H9 (cell line): ENCODE measurements at regions not wholly inside any gene's neighbourhood (a gene's known extent, or its start where the extent isn't known, plus 50 kb on each side); places are given as distances from the start of the nearest gene placed in this dataset.

Experiments
- DNase-seq: peaks from one replicate; pipeline ENCODE4 v3.0.0-alpha.2; 2017
- H2AFZ ChIP-seq: one replicate; pipeline ENCODE4 v1.6.1; 2013; ENCODE audit warnings: mild to moderate bottlenecking, low read length, control low read depth, moderate library complexity
- H2AK5ac ChIP-seq: 2 replicates; pipeline ENCODE4 v1.6.1; 2013; ENCODE audit warnings: low read length, control low read depth, mixed read lengths; ENCODE audit not compliant: insufficient read length
- H2BK120ac ChIP-seq: one replicate; pipeline ENCODE4 v1.6.1; 2013; ENCODE audit warnings: low read depth, mild to moderate bottlenecking, low read length, control low read depth, inconsistent platforms; ENCODE audit not compliant: poor library complexity, severe bottlenecking
- H2BK12ac ChIP-seq: 2 replicates; pipeline ENCODE4 v1.6.1; 2013; ENCODE audit warnings: low read length, control low read depth, mixed read lengths, low read depth; ENCODE audit not compliant: insufficient read length
- H2BK15ac ChIP-seq: 2 replicates; pipeline ENCODE4 v1.6.1; 2013; ENCODE audit warnings: low read depth, low read length, control low read depth
- H2BK20ac ChIP-seq: one replicate; pipeline ENCODE4 v1.6.1; 2013; ENCODE audit warnings: low read depth, mild to moderate bottlenecking, low read length, control low read depth, inconsistent platforms; ENCODE audit not compliant: poor library complexity, severe bottlenecking
- H2BK5ac ChIP-seq: 2 replicates; pipeline ENCODE4 v1.6.1; 2013; ENCODE audit warnings: low read length, control low read depth, mixed read lengths; ENCODE audit not compliant: insufficient read length
- H3K14ac ChIP-seq: 2 replicates; pipeline ENCODE4 v1.6.1; 2013; ENCODE audit warnings: low read length, control low read depth; ENCODE audit not compliant: insufficient read depth
- H3K18ac ChIP-seq: 2 replicates; pipeline ENCODE4 v1.6.1; 2013; ENCODE audit warnings: low read depth, mild to moderate bottlenecking, mixed read lengths, low read length, control low read depth; ENCODE audit not compliant: insufficient read length
- H3K23ac ChIP-seq: 2 replicates; pipeline ENCODE4 v1.6.1; 2013; ENCODE audit warnings: low read length, control low read depth, mixed read lengths, low read depth; ENCODE audit not compliant: insufficient read length
- H3K23me2 ChIP-seq: 2 replicates; pipeline ENCODE4 v1.6.1; 2013; ENCODE audit warnings: low read depth, mild to moderate bottlenecking, mixed read lengths, low read length, control low read depth; ENCODE audit not compliant: insufficient read length, poor library complexity, severe bottlenecking
- H3K27ac ChIP-seq: 2 replicates; pipeline ENCODE4 v1.5.1; 2013; ENCODE audit warnings: low read length, control low read depth, mixed read lengths, low read depth; ENCODE audit not compliant: insufficient read length
- H3K27me3 ChIP-seq: 2 replicates; pipeline ENCODE4 v1.6.1; 2013; ENCODE audit warnings: low read length, control low read depth, inconsistent platforms; ENCODE audit not compliant: insufficient read depth
- H3K4ac ChIP-seq: 2 replicates; pipeline ENCODE4 v1.6.1; 2013; ENCODE audit warnings: low read depth, mild to moderate bottlenecking, control low read depth, inconsistent platforms, low read length, moderate library complexity
- H3K4me1 ChIP-seq: 2 replicates; pipeline ENCODE4 v1.6.1; 2013; ENCODE audit warnings: low read length, control low read depth, inconsistent platforms; ENCODE audit not compliant: insufficient read depth
- H3K4me2 ChIP-seq: 2 replicates; pipeline ENCODE4 v1.6.1; 2013; ENCODE audit warnings: low read length, control low read depth, mixed read lengths; ENCODE audit not compliant: insufficient read length, insufficient read depth
- H3K56ac ChIP-seq: 2 replicates; pipeline ENCODE4 v1.6.1; 2013; ENCODE audit warnings: low read depth, mild to moderate bottlenecking, mixed read lengths, low read length, control low read depth; ENCODE audit not compliant: insufficient read length
- H3K79me1 ChIP-seq: 2 replicates; pipeline ENCODE4 v1.6.1; 2013; ENCODE audit warnings: low read depth, mild to moderate bottlenecking, moderate library complexity, low read length, control low read depth, inconsistent platforms; ENCODE audit not compliant: insufficient read depth, poor library complexity, severe bottlenecking
- H3K79me2 ChIP-seq: 2 replicates; pipeline ENCODE4 v1.6.1; 2013; ENCODE audit warnings: low read length, control low read depth, inconsistent platforms; ENCODE audit not compliant: insufficient read depth
- H3K9ac ChIP-seq: 2 replicates; pipeline ENCODE4 v1.6.1; 2013; ENCODE audit warnings: low read length, control low read depth, mixed read lengths; ENCODE audit not compliant: insufficient read length; ENCODE audit errors: extremely low read depth
- H3K9me3 ChIP-seq: one replicate; pipeline ENCODE4 v1.6.1; 2013; ENCODE audit warnings: low read depth, low read length, inconsistent platforms; ENCODE audit not compliant: control insufficient read depth
- H3T11ph ChIP-seq: one replicate; pipeline ENCODE4 v1.6.1; 2013; ENCODE audit warnings: mild to moderate bottlenecking, low read length, control low read depth, inconsistent platforms
- H4K20me1 ChIP-seq: one replicate; pipeline ENCODE4 v1.6.1; 2013; ENCODE audit not compliant: control insufficient read depth, insufficient read length, insufficient read depth
- H4K5ac ChIP-seq: 2 replicates; pipeline ENCODE4 v1.6.1; 2013; ENCODE audit warnings: low read depth, mild to moderate bottlenecking, mixed read lengths, low read length, control low read depth; ENCODE audit not compliant: insufficient read length
- H4K8ac ChIP-seq: replicated peaks from 2 replicates; pipeline ENCODE4 v1.6.1; 2013; ENCODE audit warnings: low read length, control low read depth, mixed read lengths, low read depth; ENCODE audit not compliant: insufficient read length
- H4K91ac ChIP-seq: 2 replicates; pipeline ENCODE4 v1.6.1; 2013; ENCODE audit warnings: low read depth, mild to moderate bottlenecking, moderate library complexity, mixed read lengths, low read length, control low read depth; ENCODE audit not compliant: insufficient read length
- H3K27ac Mint-ChIP-seq, 3 experiments: 2 replicates in 2 of 3; 3 replicates in 1 of 3; pipeline ENCODE4 v1.8.0; 2020 to 2021; ENCODE audit warnings: mixed read lengths in 3 of 3, mild to moderate bottlenecking in 1 of 3, moderate library complexity in 1 of 3
- H3K27me3 Mint-ChIP-seq: 2 replicates; pipeline ENCODE4 v1.8.0; 2021; ENCODE audit warnings: low read depth, mild to moderate bottlenecking, moderate library complexity, mixed read lengths
- H3K36me3 Mint-ChIP-seq, 3 experiments: 2 replicates in 2 of 3; 3 replicates in 1 of 3; pipeline ENCODE4 v1.8.0; 2020 to 2021; ENCODE audit warnings: low read depth in 3 of 3, mixed read lengths in 3 of 3; ENCODE audit not compliant: insufficient read depth in 1 of 3
- H3K4me1 Mint-ChIP-seq, 2 experiments: 2 replicates each; pipeline ENCODE4 v1.8.0; 2020; ENCODE audit warnings: mixed read lengths in 2 of 2
- H3K4me3 Mint-ChIP-seq, 2 experiments: 2 replicates in 1 of 2; 3 replicates in 1 of 2; pipeline ENCODE4 v1.8.0; 2020 to 2021; ENCODE audit warnings: mild to moderate bottlenecking in 2 of 2, mixed read lengths in 2 of 2, moderate library complexity in 1 of 2
- H3K9me3 Mint-ChIP-seq, 2 experiments: 2 replicates in 1 of 2; 3 replicates in 1 of 2; pipeline ENCODE4 v1.8.0; 2020; ENCODE audit warnings: mild to moderate bottlenecking in 2 of 2, mixed read lengths in 2 of 2, moderate library complexity in 1 of 2
- CTCF ChIP-seq: fragments of 200-600 bp; sonication (generic); conservative IDR thresholded peaks from 3 replicates; pipeline ENCODE4 v1.8.0; 2021; ENCODE audit warnings: antibody characterized with exemption, mild to moderate bottlenecking
- WGBS: extraction: QIAGEN DNeasy Blood & Tissue Kit; methylation state at CpG from one replicate; pipeline ENCODE4 v1.1.7; 2013; ENCODE audit warnings: missing lambda C conversion rate, low lambda C conversion rate, mixed read lengths; ENCODE audit not compliant: insufficient read length; ENCODE audit errors: extremely low coverage; 5-methylcytosine and 5-hydroxymethylcytosine counted together

- Mint-ChIP-seq H3K27ac (no peak overlapping the region), H3K4me1 (peaks cover 0 to 2% of the 10 kb centered on the region in 2 experiments; a peak in 2 of 4 replicates), H3K36me3 (no peaks in the 10 kb centered on the region; a peak in 1 of 7 replicates), H3K4me3 (no peak overlapping the region), H3K9me3 (no peaks in the 10 kb centered on the region), H3K27me3 (no peaks in the 10 kb centered on the region)
- Histone ChIP-seq H3K9ac (no peak overlapping the region), H2BK20ac (no peak overlapping the region), H3K9me3 (no peaks in the 10 kb centered on the region), H2AK5ac (no peak overlapping the region), H4K5ac (no peak overlapping the region), H3K4ac (no peak overlapping the region), H3T11ph (no peak overlapping the region), H3K79me1 (no peaks in the 10 kb centered on the region), H4K91ac (no peak overlapping the region), H3K4me2 (no peak overlapping the region), H3K14ac (no peak overlapping the region), H2BK5ac (no peak overlapping the region), H2AFZ (no peak overlapping the region), H2BK120ac (no peak overlapping the region), H3K23ac (no peak overlapping the region), H3K18ac (no peak overlapping the region), H2BK12ac (no peak overlapping the region), H3K4me1 (no peaks in the 10 kb centered on the region), H3K27me3 (no peaks in the 10 kb centered on the region), H4K20me1 (no peaks in the 10 kb centered on the region), H3K56ac (no peak overlapping the region), H2BK15ac (no peak overlapping the region), H3K79me2 (no peaks in the 10 kb centered on the region), H3K23me2 (no peaks in the 10 kb centered on the region), H4K8ac (no peak overlapping the region), H3K27ac (no peak overlapping the region)
- WGBS, result no CpG with 5 or more reads among the region's 2 CpGs
- no peak for DNase-seq
- no peak for TF ChIP-seq CTCF
Measured at GRCh38 chr4:81606166-81606565, 134.5 kb upstream of the RASGEF1B start.
